GM23338 (cell line): ENCODE measurements at regions not wholly inside any gene's neighbourhood (a gene's known extent, or its start where the extent isn't known, plus 50 kb on each side); places are given as distances from the start of the nearest gene placed in this dataset.
A peak's percentile ranks its signal among the peaks of the same experiment; 100 is the strongest.

ENCODE experiments used
- ATAC-seq: fragments of 200-7000 bp; cut with Tn5 transposase; 3 replicates; pipeline ENCODE4 v1.9.1; 2020
- DNase-seq: peaks from one replicate; pipeline ENCODE4 v3.0.0-alpha.2; 2015; ENCODE audit warnings: low spot score
- H2AFZ ChIP-seq: fragments of 200-600 bp; sonication (generic); 2 replicates; pipeline ENCODE4 v1.8.0; 2016; ENCODE audit warnings: antibody characterized with exemption, mild to moderate bottlenecking, moderate library complexity
- H3F3A ChIP-seq: fragments of 200-600 bp; sonication (generic); replicated peaks from 2 replicates; pipeline ENCODE4 v1.8.0; 2017; ENCODE audit warnings: antibody characterized with exemption, mixed run types, low read depth
- H3K27ac ChIP-seq: fragments of 200-600 bp; sonication (generic); 2 replicates; pipeline ENCODE4 v1.6.1; 2016; ENCODE audit warnings: low read depth
- H3K27me3 ChIP-seq: fragments of 200-600 bp; sonication (generic); 2 replicates; pipeline ENCODE4 v1.8.0; 2016; ENCODE audit warnings: mild to moderate bottlenecking, mixed run types, moderate library complexity; ENCODE audit not compliant: insufficient read depth
- H3K36me3 ChIP-seq: fragments of 200-600 bp; sonication (generic); 2 replicates; pipeline ENCODE4 v1.8.0; 2016; ENCODE audit warnings: mild to moderate bottlenecking; ENCODE audit not compliant: insufficient read depth
- H3K4me1 ChIP-seq: fragments of 200-600 bp; sonication (generic); 2 replicates; pipeline ENCODE4 v1.8.0; 2016; ENCODE audit warnings: mild to moderate bottlenecking, moderate library complexity; ENCODE audit not compliant: insufficient read depth
- H3K4me2 ChIP-seq: fragments of 200-600 bp; sonication (generic); 2 replicates; pipeline ENCODE4 v1.7.1; 2017; ENCODE audit warnings: mixed run types
- H3K4me3 ChIP-seq: fragments of 200-600 bp; sonication (generic); 2 replicates; pipeline ENCODE4 v1.6.1; 2016; ENCODE audit warnings: mixed run types
- H3K79me2 ChIP-seq: fragments of 200-600 bp; sonication (generic); replicated peaks from 2 replicates; pipeline ENCODE4 v1.8.0; 2017; ENCODE audit warnings: mild to moderate bottlenecking; ENCODE audit not compliant: insufficient read depth
- H3K9me2 ChIP-seq: fragments of 200-600 bp; sonication (generic); 2 replicates; pipeline ENCODE4 v1.8.0; 2017; ENCODE audit not compliant: insufficient read depth
- H4K20me1 ChIP-seq: fragments of 200-600 bp; sonication (generic); replicated peaks from 2 replicates; pipeline ENCODE4 v1.8.0; 2017; ENCODE audit warnings: mild to moderate bottlenecking; ENCODE audit not compliant: insufficient read depth
- H3K27ac Mint-ChIP-seq: 2 replicates; pipeline ENCODE4 v1.8.0; 2020; ENCODE audit warnings: inconsistent platforms, mild to moderate bottlenecking, moderate library complexity, mixed read lengths
- H3K27me3 Mint-ChIP-seq: 3 replicates; pipeline ENCODE4 v1.8.0; 2022; ENCODE audit warnings: low read depth, mild to moderate bottlenecking, moderate library complexity, mixed read lengths, inconsistent platforms; ENCODE audit not compliant: insufficient read depth, poor library complexity
- H3K36me3 Mint-ChIP-seq: 3 replicates; pipeline ENCODE4 v1.8.0; 2021; ENCODE audit warnings: low read depth, mild to moderate bottlenecking, inconsistent platforms, moderate library complexity, mixed read lengths
- H3K4me1 Mint-ChIP-seq: 3 replicates; pipeline ENCODE4 v1.8.0; 2020; ENCODE audit warnings: mild to moderate bottlenecking, inconsistent platforms, mixed read lengths
- H3K4me3 Mint-ChIP-seq: 3 replicates; pipeline ENCODE4 v1.8.0; 2021; ENCODE audit warnings: moderate library complexity, mild to moderate bottlenecking, inconsistent platforms, mixed read lengths
- H3K9me3 Mint-ChIP-seq: 3 replicates; pipeline ENCODE4 v1.8.0; 2020; ENCODE audit warnings: moderate library complexity, mild to moderate bottlenecking, inconsistent platforms, mixed read lengths
- CTCF ChIP-seq, 2 experiments: fragments of 200-600 bp in 1 of 2; sonication (generic) in 1 of 2; conservative IDR thresholded peaks; 2 replicates each; pipeline versions ENCODE4 v1.5.1 to v1.6.1; 2016 to 2017; ENCODE audit warnings: antibody characterized with exemption in 2 of 2, low read depth in 2 of 2, mild to moderate bottlenecking in 2 of 2, moderate library complexity in 1 of 2
- ETS1 ChIP-seq: IDR thresholded peaks from 2 replicates; pipeline ENCODE4 v1.6.1; 2016; ENCODE audit warnings: antibody characterized with exemption
- EZH2phosphoT487 ChIP-seq: fragments of 200-600 bp; sonication (generic); IDR thresholded peaks from one replicate; pipeline ENCODE4 v1.8.1; 2018; ENCODE audit warnings: antibody characterized with exemption; ENCODE audit not compliant: unreplicated experiment
- NANOG ChIP-seq: IDR thresholded peaks from 2 replicates; pipeline ENCODE4 v1.6.1; 2016; ENCODE audit warnings: antibody characterized with exemption, borderline replicate concordance
- REST ChIP-seq: IDR thresholded peaks from one replicate; pipeline ENCODE4 v1.6.1; 2018; ENCODE audit warnings: antibody characterized with exemption; ENCODE audit not compliant: unreplicated experiment
- ZNF462 ChIP-seq: fragments of 250-450 bp; sonication (Bioruptor Pico); IDR thresholded peaks from 2 replicates; pipeline ENCODE4 v1.5.0; 2020; ENCODE audit warnings: mild to moderate bottlenecking, moderate library complexity

- Histone ChIP-seq H3K4me3 (no peak overlapping the region), H2AFZ (no peak overlapping the region), H3K4me1 (no peaks in the 10 kb centered on the region; the same call in 1 of the 2 replicates), H3K36me3 (no peaks in the 10 kb centered on the region), H3K79me2 (no peaks in the 10 kb centered on the region), H3F3A (0 out of 2 replicates have a peak, but pooled peaks cover 3% of the 10 kb centered on the region), H3K9me2 (no peaks in the 10 kb centered on the region), H4K20me1 (no peaks in the 10 kb centered on the region), H3K27me3 (no peaks in the 10 kb centered on the region), H3K27ac (no peak overlapping the region), H3K4me2 (no peak overlapping the region)
- peaks cover 14% of the 10 kb centered on the region for H3K27me3 Mint-ChIP-seq
- DNase-seq (peak; percentile 88), ATAC-seq (peak; percentile 74)
- H3K36me3 Mint-ChIP-seq, result no peaks in the 10 kb centered on the region
- H3K4me3 Mint-ChIP-seq, result no peak overlapping the region
- TF ChIP-seq REST, result no peak
- peak; percentile 93 to 100 for TF ChIP-seq CTCF (conservative IDR thresholded peaks at IDR 0.05; ENCODE audit: low read depth in 2 of 2)
- TF ChIP-seq ETS1, result no peak
- TF ChIP-seq EZH2phosphoT487, result no peak
- peaks cover 4% of the 10 kb centered on the region; the same call in 2 of the 3 replicates for H3K9me3 Mint-ChIP-seq
- no peak overlapping the region for H3K27ac Mint-ChIP-seq
- peaks cover 13% of the 10 kb centered on the region for H3K4me1 Mint-ChIP-seq
Measured at GRCh38 chr11:69950120-69950519, 128.0 kb upstream of the ANO1 start.

- Mint-ChIP-seq H3K36me3 (no peaks in the 10 kb centered on the region), H3K27ac (no peak overlapping the region), H3K27me3 (peaks cover 14% of the 10 kb centered on the region), H3K4me1 (peaks cover 16% of the 10 kb centered on the region), H3K4me3 (no peak overlapping the region), H3K9me3 (peaks cover 4% of the 10 kb centered on the region; the same call in 2 of the 3 replicates)
- H3K4me3 ChIP-seq, result no peak overlapping the region
- H2AFZ ChIP-seq, result no peak overlapping the region
- no peaks in the 10 kb centered on the region for H4K20me1 ChIP-seq
- H3K79me2 ChIP-seq, result no peaks in the 10 kb centered on the region
- H3K27ac ChIP-seq, result no peak overlapping the region
- H3K4me2 ChIP-seq, result no peak overlapping the region
- no peaks in the 10 kb centered on the region for H3K9me2 ChIP-seq
- no peaks in the 10 kb centered on the region; the same call in 1 of the 2 replicates for H3K4me1 ChIP-seq
- DNase-seq (no peak), ATAC-seq (no peak)
- H3K36me3 ChIP-seq, result no peaks in the 10 kb centered on the region
- no peaks in the 10 kb centered on the region for H3K27me3 ChIP-seq
- 0 out of 2 replicates have a peak, but pooled peaks cover 3% of the 10 kb centered on the region for H3F3A ChIP-seq
- TF ChIP-seq CTCF (conservative IDR thresholded peaks at IDR 0.05; ENCODE audit: low read depth in 2 of 2) (no peak), ZNF462 (no peak), NANOG (no peak)
Measured at GRCh38 chr11:69950621-69951020, 127.5 kb upstream of the ANO1 start.
